Dedifferentiated amniotic fluid mesenchymal stem cell (primary cell): ENCODE measurements at regions not wholly inside any gene's neighbourhood (a gene's known extent, or its start where the extent isn't known, plus 50 kb on each side); places are given as distances from the start of the nearest gene placed in this dataset.

Source experiments
- DNase-seq: peaks from one replicate; pipeline ENCODE4 v3.0.0-alpha.2; 2016; ENCODE audit errors: extremely low spot score

DNA sequence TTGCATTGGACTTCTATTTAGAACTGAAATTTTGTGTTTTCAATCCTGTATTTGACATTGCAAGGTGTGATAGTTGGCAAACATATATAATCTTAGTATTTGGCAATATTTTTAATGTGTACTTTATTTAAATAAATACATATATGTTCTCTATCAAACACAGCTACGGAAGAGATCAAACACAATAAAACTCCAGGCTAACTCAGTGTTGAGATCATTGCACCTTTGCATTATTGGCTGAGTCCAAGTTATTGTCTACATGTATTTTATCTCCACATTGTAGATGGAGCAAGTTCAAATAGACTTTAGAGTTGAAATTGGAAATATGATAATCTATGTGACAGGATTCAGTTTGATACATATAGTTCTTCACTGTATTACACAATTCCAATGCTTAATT lies 176.7 kb downstream of the ST6GAL2 start:
- DNase-seq = no peak

DNA sequence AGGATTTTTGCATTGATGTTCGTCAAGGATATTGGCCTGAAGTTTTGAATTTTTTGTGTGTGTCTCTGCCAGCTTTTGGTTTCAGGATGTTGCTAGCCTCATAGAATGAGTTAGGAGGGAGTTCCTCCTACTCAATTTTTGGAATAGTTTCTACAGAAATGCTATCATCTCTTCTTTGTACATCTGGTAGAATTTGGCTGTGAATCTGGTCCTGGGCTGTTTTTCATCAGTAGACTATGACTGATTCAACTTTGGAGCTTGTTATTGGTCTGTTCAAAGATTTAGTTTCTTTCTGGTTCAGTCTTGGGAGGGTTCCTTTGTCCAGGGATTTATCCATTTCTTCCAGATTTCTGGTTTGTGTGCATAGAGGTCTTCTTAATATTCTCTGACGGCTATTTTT lies 166.7 kb downstream of the ST6GAL2 start:
- no peak for DNase-seq

DNA sequence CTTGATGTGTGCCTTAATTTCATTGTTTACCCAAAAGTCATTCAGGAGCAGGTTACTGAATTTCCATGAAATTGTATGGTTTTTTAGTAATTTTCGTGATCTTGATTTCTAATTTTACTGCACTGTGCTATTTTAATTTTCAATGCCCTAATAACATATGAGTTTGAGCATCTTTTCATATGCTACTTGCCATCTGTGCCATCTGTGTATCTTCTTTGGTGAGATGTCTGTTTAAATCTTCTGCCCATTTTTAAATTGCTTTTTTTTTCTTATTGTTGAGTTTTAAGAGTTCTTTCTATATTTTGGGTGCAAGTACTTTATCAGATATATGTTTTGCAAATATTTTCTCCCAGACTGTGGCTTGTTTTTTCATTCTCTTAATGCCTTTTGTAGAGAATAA lies 165.9 kb downstream of the ST6GAL2 start:
- DNase-seq = no peak

DNA sequence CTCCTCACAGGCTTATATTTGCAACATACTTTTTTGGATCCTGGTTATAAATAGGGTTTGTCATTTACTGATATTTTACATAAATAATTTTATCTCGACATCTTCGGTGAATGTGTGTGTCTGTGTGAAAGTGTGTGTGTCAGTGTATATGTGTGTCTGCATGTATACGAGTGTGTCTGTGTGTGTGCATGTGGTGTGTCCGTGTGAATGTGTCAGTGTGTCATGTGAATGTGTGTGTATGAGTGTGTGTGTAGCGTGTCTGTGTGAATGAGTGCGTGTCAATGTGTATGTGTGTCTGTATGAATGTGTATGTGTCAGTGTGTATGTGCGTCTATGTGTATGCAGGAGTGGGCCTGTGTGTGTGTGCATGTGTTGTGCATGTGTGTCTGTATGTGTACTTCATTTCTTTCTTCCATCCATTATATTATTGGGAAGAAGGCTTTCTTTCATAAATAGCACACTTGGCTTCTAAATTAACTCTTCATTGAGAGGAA lies 161.6 kb downstream of the ST6GAL2 start:
- no peak for DNase-seq

DNA sequence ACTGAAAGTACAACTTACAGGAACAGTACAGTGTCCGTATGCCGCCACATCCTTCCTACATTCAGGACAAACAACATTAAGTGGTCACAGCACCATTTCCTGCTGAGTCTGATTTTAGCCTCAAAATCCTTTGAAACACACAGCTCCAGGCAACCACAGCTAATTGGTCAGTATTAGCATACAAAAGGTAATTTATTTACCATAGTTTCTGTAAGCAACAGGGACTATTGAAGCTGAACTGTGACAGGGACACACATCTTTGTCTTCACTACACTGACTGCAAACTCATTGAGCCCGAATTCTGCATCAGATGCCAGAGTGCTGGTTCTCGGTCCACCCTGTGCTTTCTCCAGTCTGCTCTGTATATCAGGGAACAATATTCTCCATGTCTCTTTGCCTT lies 151.8 kb downstream of the ST6GAL2 start:
- no peak for DNase-seq

DNA sequence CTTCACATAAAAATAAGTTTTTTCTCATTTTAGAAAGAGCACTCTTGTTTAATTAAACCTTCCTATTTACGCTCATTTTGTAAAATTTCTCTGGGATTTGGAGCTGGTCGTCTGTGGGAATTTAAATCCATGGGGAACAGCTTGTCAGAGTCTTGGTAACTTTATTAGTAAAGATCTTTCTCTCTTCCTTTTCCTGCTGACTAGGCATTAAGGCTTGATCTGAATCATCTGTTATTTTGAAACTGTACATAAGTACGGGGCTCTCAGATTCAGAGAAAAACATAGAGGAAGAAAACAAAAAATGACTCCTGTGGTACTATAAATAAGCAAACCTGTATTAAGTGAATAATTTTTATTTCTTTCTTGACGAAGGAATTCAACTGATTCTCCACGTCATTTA lies 150.2 kb downstream of the ST6GAL2 start:
- DNase-seq = no peak

DNA sequence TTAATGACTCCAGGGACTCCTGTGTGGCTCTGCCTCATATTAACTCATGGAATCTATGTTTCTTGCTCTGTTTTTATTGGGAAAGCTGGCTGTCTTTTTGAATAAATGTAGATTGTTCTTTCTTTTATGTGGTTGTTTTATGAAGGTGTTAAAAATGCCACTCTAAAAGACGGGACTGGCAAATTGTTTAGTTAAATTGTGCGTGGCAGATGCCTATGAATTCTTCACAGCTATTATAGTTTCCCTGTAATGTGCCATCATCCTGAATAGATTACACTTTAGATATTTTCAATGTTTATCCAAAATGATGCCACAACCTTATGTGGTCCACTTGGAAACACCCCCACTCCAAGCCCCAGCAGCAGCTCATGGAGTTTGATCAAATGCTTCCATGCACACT lies 149.7 kb downstream of the ST6GAL2 start:
- DNase-seq = no peak

DNA sequence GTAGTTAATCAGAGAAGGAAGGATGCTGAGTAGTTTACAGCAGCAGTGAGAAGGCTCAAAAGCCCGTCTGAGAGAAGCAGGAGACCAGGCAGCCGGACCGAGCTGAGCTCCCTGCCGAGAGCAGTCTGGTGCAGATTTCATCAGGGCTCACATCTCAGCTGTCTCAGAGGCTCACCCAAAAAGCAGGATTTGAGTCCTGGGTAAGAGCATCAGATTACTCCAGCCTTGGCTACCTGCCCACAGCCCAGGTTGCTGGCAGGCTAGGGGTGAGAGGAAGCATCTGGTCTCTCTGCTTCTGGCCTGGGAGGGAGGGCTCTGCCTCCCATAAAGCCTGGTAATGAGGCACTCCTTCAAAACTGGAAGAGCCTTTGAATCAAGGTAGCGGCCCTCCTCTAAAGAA lies 140.5 kb downstream of the ST6GAL2 start:
- no peak for DNase-seq

DNA sequence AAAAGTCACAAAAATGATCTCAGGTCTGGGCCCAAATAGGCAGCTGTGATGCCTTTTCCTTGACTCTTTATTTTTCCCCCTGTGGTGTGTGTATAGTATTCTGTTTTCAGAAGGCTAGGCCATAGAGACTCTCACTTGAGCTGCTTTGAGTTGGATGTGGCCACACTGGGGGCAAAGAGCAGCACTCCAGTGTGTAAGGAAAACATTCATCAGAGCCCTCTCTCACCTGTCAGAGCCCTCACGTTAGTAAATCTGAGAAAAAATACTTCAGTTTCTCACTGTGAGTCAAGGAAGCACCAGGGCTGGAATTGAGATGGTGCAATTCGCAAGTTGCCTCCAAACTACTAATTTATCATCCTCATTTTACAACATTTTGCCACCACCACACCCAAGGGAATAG lies 136.1 kb downstream of the ST6GAL2 start:
- no peak for DNase-seq
